ENCODE measurements at regions not wholly inside any gene's neighbourhood (a gene's known extent, or its start where the extent isn't known, plus 50 kb on each side); places are given as distances from the start of the nearest gene placed in this dataset.

DNA sequence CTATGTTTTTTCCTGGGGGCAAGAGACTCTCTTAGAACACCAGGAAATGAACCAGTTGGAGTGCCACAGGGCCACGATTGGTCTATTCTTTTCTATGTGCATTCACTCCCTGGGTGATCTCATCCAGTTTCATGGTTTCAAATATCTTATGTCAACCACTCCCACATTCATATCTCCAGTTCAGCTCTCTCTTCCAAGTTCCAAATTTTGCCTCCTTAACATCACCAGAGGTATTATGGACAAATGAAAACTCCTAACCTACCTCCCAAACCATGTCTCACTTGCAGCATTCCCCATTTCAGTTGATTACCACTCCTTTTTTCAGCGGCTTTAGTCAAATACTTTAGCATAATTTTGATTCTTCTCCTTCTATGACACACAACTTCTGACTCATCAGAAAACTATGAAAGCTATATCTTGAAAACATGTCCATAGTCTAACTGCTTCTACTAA lies 203.1 kb upstream of the SEMA6D start:
- Mint-ChIP-seq H3K9me3 (peaks cover under 1% of the 10 kb centered on the region), H3K27me3 (no peaks in the 10 kb centered on the region), H3K4me1 (ENCODE audit: low read depth) (no peaks in the 10 kb centered on the region), H3K27ac (no peak overlapping the region), H3K4me3 (no peak overlapping the region), H3K36me3 (ENCODE audit: low read depth) (no peaks in the 10 kb centered on the region)
- H3K27ac ChIP-seq (ENCODE audit: low read depth in 1 of 2, low read length in 2 of 2), result no peak overlapping the region
- TF ChIP-seq, protein P1, sequence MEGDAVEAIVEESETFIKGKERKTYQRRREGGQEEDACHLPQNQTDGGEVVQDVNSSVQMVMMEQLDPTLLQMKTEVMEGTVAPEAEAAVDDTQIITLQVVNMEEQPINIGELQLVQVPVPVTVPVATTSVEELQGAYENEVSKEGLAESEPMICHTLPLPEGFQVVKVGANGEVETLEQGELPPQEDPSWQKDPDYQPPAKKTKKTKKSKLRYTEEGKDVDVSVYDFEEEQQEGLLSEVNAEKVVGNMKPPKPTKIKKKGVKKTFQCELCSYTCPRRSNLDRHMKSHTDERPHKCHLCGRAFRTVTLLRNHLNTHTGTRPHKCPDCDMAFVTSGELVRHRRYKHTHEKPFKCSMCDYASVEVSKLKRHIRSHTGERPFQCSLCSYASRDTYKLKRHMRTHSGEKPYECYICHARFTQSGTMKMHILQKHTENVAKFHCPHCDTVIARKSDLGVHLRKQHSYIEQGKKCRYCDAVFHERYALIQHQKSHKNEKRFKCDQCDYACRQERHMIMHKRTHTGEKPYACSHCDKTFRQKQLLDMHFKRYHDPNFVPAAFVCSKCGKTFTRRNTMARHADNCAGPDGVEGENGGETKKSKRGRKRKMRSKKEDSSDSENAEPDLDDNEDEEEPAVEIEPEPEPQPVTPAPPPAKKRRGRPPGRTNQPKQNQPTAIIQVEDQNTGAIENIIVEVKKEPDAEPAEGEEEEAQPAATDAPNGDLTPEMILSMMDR (IDR thresholded peaks at IDR 0.05), result no peak
- intact Hi-C loops (cut with DNase I, micrococcal nuclease), result no loop called here
- no peak overlapping the region for H3K4me3 ChIP-seq (ENCODE audit: low read length)
- no peak for ATAC-seq (ENCODE audit: poor library complexity)
- H3K4me1 ChIP-seq (ENCODE audit: insufficient read depth, low read length), result no peaks in the 10 kb centered on the region
- CTCF ChIA-PET, result no interaction called here
- no peaks in the 10 kb centered on the region for H3K9me3 ChIP-seq (ENCODE audit: control insufficient read depth in 1 of 2, insufficient read depth in 1 of 2, low read length in 2 of 2)
- DNase-seq, result no peak
- no peaks in the 10 kb centered on the region for H3K36me3 ChIP-seq (ENCODE audit: insufficient read depth, low read length)
- no peaks in the 10 kb centered on the region for H3K27me3 ChIP-seq (ENCODE audit: control insufficient read depth in 1 of 2, insufficient read depth in 2 of 2, low read length in 2 of 2)
- POLR2A ChIA-PET, result no interaction called here

DNA sequence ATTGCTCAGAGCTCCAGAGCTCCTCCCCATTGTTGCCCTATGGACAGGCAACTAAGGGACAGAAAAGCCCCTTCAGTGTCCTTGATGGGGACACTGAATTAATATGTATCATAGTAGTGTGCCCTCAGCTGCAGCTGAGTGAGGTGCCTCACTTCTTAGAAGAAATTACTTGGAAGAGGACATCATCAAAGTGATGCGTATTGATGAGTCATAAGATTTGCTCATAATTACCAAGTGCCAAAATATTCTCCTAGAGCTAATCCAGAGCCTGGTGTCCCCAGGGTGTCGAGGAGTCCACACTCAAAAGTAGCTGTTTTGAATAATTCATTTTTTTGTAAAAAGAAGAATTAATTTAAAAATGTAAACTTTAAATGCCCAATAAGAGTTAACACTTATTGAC lies 200.7 kb upstream of the SEMA6D start:
- no peak overlapping the region for H3K4me3 ChIP-seq (ENCODE audit: low read length)
- no peak for DNase-seq
- H3K9me3 ChIP-seq (ENCODE audit: control insufficient read depth in 1 of 2, insufficient read depth in 1 of 2, low read length in 2 of 2), result no peaks in the 10 kb centered on the region
- no peak overlapping the region for H3K27ac Mint-ChIP-seq
- H3K9me3 Mint-ChIP-seq, result peaks cover 2% of the 10 kb centered on the region
- intact Hi-C loops (cut with DNase I, micrococcal nuclease), result no loop called here
- no peaks in the 10 kb centered on the region for H3K36me3 ChIP-seq (ENCODE audit: insufficient read depth, low read length)
- no peak overlapping the region for H3K27ac ChIP-seq (ENCODE audit: low read depth in 1 of 2, low read length in 2 of 2)
- ChIA-PET CTCF (no interaction called here), POLR2A (no interaction called here)
- no peak for ATAC-seq (ENCODE audit: poor library complexity)
- H3K4me3 Mint-ChIP-seq, result no peak overlapping the region
- H3K27me3 Mint-ChIP-seq, result no peaks in the 10 kb centered on the region
- no peaks in the 10 kb centered on the region for H3K27me3 ChIP-seq (ENCODE audit: control insufficient read depth in 1 of 2, insufficient read depth in 2 of 2, low read length in 2 of 2)
- TF ChIP-seq, protein P1 (IDR thresholded peaks at IDR 0.05), result no peak
- no peaks in the 10 kb centered on the region for H3K4me1 ChIP-seq (ENCODE audit: insufficient read depth, low read length)
- H3K36me3 Mint-ChIP-seq (ENCODE audit: low read depth), result no peaks in the 10 kb centered on the region
- H3K4me1 Mint-ChIP-seq (ENCODE audit: low read depth), result no peaks in the 10 kb centered on the region

DNA sequence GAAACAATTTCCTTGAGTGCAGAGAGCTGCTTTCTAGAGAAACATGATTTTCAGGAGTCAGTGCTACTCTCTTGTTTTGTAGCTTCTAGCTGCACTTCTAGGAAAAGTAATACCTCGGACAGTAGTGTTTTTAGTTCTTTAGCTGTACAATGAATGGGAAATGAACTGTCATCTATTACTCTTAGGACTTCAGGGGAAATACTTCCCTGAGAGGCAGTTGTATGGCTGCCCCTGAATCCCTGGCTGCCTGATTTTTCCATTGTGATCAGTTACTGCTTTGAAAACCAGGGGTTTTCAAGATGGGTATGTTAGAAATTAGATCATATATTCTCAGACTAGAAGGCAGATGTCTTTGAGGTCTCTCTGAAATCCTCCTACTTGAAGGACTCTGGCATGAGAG lies 200.3 kb upstream of the SEMA6D start:
- TF ChIP-seq, protein P1 (IDR thresholded peaks at IDR 0.05), result no peak
- no peaks in the 10 kb centered on the region for H3K36me3 ChIP-seq (ENCODE audit: insufficient read depth, low read length)
- H3K27me3 ChIP-seq (ENCODE audit: control insufficient read depth in 1 of 2, insufficient read depth in 2 of 2, low read length in 2 of 2), result no peaks in the 10 kb centered on the region
- no peak overlapping the region for H3K4me3 Mint-ChIP-seq
- H3K36me3 Mint-ChIP-seq (ENCODE audit: low read depth), result no peaks in the 10 kb centered on the region
- DNase-seq (no peak), ATAC-seq (ENCODE audit: poor library complexity) (no peak)
- no peak overlapping the region for H3K4me3 ChIP-seq (ENCODE audit: low read length)
- no peaks in the 10 kb centered on the region for H3K27me3 Mint-ChIP-seq
- no peak overlapping the region for H3K27ac ChIP-seq (ENCODE audit: low read depth in 1 of 2, low read length in 2 of 2)
- H3K9me3 ChIP-seq (ENCODE audit: control insufficient read depth in 1 of 2, insufficient read depth in 1 of 2, low read length in 2 of 2), result no peaks in the 10 kb centered on the region
- H3K9me3 Mint-ChIP-seq, result peaks cover 2% of the 10 kb centered on the region
- no peak overlapping the region for H3K27ac Mint-ChIP-seq
- H3K4me1 Mint-ChIP-seq (ENCODE audit: low read depth), result no peaks in the 10 kb centered on the region
- intact Hi-C loops (cut with DNase I, micrococcal nuclease), result no loop called here
- ChIA-PET CTCF (no interaction called here), POLR2A (no interaction called here)
- no peaks in the 10 kb centered on the region for H3K4me1 ChIP-seq (ENCODE audit: insufficient read depth, low read length)

Data from CD4-positive, alpha-beta T cell (primary cell).